HG02678 (cell line): ENCODE measurements at regions not wholly inside any gene's neighbourhood (a gene's known extent, or its start where the extent isn't known, plus 50 kb on each side); places are given as distances from the start of the nearest gene placed in this dataset.

Experiments
- ATAC-seq: cut with Tn5 transposase; IDR thresholded peaks from one replicate; pipeline ENCODE4 v1.9.1; 2021; ENCODE audit warnings: mild to moderate bottlenecking, moderate library complexity; ENCODE audit not compliant: unreplicated experiment

DNA sequence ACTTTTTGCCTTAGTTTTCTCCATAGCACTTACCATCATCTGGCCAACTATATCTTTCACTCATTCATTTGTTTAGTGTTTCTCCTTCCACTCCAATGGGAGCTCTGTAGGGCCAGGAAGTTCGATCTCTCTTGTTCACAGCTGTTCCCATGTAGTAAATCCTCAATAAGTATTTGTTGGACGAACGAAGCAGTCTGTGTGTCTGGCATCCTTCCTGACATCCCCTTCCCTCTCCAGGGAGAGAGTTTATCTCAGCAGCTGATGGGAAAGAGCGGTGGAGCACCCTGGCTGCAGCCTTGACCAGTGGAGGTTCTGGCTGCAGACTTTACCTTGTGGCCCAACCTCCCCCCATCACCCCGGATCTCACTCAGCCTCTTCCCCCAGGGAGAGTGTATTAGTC, 141.7 kb downstream of the CHST1 start:
- ATAC-seq = no peak

DNA sequence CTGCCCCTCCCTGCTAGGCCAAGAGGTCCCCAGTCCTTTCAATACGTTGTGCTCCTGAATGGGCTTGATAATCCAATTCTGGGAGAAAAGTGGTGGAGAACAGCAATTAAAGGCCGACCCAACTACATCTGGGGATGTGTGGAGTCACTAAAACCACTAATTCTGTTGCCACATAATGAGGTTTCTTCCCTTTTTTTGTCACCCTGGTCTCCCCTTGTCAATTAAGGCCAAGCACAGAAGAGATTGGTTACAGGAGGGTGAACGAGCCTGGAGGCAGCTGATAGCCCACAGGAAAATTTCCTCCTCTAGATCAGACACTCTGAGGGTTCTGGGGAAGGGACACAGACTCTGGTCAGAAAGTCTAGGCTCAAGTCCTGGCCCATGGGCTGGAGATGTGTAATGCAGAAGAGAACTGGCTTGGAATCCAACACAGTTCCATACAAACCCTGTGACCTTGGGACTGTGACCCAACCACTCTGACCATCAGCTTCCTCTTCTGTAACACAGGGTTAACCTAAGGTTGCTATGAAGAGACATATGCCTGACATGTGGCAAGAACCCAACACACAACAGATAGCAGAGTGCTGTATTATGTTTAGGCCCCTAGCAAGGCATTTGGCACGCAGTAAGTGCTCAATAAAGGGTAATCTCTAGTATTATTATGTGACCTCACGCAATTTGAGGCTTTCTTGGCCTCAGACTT, 146.4 kb downstream of the CHST1 start:
- ATAC-seq = no peak

- no peak for ATAC-seq
These were observed 147.1 kb downstream of the CHST1 start for GRCh38 chr11:45518141-45518832.

GRCh38 chr11:45517171-45517770, 148.2 kb downstream of the CHST1 start:
- ATAC-seq = no peak

DNA sequence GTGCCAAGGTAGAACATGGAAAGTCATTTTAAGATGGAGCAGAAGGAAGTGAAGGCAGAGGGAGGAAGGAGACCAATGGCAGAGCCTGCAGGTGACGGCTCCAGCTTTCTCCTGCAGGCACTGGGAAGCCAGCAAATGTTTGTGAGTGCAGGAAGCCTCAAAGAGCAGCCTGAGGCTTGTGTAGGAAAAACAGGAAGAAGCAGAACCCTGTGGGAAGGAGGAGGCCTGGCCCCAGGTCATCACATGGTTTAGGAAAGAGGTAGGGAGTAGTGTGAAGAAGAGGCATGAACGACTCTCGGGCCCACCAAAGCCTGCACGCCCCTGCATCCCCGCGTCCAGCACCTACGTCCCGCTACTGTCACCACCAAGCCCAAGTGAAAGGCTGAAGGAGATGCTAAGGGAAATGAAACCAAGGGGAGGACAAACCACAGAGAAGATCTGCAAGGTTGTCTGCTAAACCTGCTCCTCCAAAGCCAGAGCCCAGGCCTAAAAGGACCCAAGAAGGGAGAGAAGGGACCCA, 151.5 kb downstream of the CHST1 start:
- ATAC-seq = no peak

GRCh38 chr11:45512471-45513148, 152.8 kb downstream of the CHST1 start:
- ATAC-seq = no peak

- ATAC-seq = no peak
These were observed 153.9 kb downstream of the CHST1 start for GRCh38 chr11:45511566-45511965.

DNA sequence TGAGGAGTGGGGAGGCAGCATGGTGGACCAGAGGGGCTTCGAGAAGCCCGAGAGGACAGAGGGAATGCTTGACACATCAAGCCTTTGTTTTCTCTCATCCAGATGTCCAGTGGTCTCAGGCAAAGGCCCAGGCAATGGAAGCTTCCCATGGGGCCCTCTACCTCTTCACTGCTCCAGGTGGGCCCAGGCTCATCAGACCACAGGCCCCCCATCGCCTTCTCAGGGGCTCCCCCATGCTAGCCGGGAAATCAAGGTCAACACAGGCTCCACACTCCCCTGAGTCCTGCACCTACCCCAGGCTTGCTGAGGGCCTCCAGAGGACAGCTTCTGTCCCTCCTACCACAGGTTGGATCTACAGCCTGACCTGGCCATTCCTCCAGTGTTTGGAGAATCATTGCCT, 157.5 kb downstream of the CHST1 start:
- no peak for ATAC-seq

- ATAC-seq = no peak
These were observed 162.1 kb downstream of the CHST1 start for GRCh38 chr11:45503311-45503710.

- ATAC-seq = no peak
These were observed 163.2 kb downstream of the CHST1 start for GRCh38 chr11:45502226-45502545.

DNA sequence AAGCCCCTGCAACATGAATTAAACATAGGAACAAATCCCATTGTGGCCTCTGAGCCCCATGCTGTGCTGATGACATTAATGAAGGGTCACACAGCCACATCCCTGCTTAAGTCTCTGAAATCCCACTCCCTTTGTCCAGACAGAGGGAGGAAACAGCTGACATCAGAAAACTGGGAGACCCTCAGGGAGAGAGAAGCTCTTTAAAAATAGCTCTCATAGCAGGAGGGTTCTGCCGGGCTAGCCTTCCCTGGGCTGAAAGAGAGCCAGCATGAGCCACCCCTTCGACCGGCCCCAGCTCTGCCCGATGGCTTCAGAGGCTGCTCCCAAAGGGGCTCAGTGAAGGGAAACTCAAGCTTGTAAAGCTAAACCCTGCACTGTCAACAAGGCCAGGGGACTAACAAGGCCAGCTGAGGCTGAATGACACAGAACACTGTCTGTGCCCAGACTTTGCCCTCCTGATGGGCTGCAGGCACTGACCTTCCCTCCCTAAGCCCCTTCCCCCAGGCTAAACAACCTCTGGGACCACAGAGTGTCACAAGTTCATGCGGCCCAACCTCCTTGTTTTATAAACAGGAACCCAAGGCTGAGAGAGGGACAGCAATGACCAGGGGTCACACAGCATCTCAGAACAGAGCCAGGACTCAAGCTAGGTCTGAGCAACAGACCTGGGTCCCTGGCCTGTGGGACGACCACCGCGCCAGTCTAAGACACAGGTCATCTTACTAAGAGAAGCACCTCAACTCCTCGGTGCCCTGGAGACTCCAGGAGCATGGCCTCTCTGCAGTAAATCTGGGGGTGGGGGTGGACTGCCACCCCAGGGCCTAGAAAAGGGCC, 163.8 kb downstream of the CHST1 start:
- no peak for ATAC-seq

- ATAC-seq = no peak
These were observed 165.0 kb downstream of the CHST1 start for GRCh38 chr11:45500451-45500850.

GRCh38 chr11:45494738-45495137, 170.7 kb downstream of the CHST1 start:
- ATAC-seq = no peak

- ATAC-seq = no peak
These were observed 176.0 kb downstream of the CHST1 start for GRCh38 chr11:45489281-45489905.

DNA sequence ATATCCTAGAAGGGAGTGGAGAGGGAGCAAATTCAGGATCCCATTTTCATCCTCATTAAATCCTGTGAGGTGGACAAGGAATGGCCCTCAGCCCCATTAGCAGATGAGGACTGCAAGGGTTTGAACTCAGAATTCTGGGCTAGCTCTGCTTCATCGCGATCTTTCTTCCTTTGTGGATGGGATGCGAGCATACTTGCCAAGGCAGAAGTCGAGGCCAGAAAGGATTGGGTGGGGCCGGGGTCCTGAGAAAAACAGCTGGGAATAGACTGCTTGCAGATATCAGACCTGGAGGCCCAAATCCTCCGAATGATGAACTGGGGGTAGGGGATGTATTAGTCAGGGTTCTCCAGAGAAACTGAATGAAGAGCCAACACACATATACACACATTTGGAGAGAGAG, 179.0 kb downstream of the CHST1 start:
- ATAC-seq = no peak

- no peak for ATAC-seq
These were observed 180.2 kb downstream of the CHST1 start for GRCh38 chr11:45485070-45485707.

- ATAC-seq = no peak
These were observed 181.0 kb downstream of the CHST1 start for GRCh38 chr11:45484326-45484883.

DNA sequence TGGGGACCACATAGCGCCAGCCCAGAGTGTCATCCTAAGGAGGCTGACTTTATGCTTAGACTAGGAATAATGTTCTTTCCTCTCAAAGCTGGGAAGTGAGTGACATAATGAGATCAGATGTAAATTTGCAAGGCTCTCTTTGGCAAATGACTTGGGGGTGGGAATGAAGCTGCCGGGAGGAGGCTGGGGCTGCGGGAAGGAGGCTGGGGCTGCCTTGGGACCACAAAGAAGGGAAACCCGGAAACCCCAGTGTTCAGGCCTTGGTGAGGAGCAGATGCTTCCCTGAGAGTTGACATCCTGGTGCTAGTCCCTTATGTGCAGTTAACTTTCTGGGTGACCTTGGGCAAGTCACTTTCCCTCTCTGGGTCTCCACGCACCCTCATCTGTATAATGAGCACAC, 182.0 kb downstream of the CHST1 start:
- no peak for ATAC-seq

GRCh38 chr11:45482331-45482730, 183.1 kb downstream of the CHST1 start:
- ATAC-seq = no peak
